ENCODE measurements at regions not wholly inside any gene's neighbourhood (a gene's known extent, or its start where the extent isn't known, plus 50 kb on each side); places are given as distances from the start of the nearest gene placed in this dataset.

DNA sequence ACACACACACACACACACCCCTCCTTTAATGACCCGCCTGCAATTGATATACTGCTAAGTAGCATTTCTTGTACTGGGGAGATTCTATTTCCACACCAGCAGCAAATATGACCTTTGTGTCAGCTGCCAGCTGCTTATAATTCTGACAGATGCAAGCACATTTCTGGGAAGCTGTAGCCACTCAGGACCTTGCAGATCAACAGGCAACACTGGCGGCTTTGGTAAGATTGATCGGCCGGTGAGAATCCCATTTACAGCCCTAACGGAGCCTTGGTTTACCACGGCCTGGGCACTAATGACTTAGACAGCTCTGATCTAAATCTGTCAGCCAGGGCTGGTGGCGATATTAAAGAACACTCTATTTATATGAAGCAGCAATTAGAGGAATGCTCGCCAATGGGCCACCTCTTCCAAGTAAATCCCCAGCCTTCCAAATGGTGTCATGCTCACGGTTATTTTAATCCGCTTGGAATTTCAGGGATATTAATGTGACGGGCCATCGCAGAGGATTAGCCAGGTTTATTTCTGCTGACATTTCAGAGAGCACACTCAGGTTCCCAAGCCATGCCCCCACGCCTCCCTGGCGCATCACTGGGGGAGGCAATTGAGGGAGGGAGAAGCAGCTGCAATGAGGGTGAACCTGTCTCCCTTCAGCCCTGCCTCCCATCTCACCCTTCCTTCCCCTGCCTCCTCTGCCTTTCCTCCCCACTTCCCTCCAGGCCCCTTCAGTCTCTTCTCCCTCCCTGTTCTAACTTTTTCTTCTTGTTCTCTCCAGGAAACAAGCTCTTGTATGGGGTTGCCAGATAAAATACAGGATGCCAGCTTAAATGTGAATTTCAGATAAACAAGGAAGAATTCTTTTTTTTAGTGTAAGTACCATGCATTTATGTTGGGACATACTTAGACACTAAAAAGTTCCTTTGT lies 287.0 kb downstream of the TLE3 start:
- no peak overlapping the region for H3K27ac ChIP-seq (ENCODE audit: insufficient read depth, low read length, poor library complexity, severe bottlenecking)

GRCh38 chr15:69812861-69813261 lies 284.9 kb downstream of the TLE3 start:
- Histone ChIP-seq H3K4me3 (ENCODE audit: insufficient read depth, low read depth, low read length, poor library complexity, severe bottlenecking) (no peak overlapping the region), H3K9me3 (ENCODE audit: control insufficient read depth, low read length) (no peaks in the 10 kb centered on the region), H3K27ac (ENCODE audit: insufficient read depth, low read length, poor library complexity, severe bottlenecking) (no peak overlapping the region), H3K4me1 (ENCODE audit: control insufficient read depth, insufficient read depth, low read length, poor library complexity, severe bottlenecking) (no peaks in the 10 kb centered on the region), H3K27me3 (replicated peaks; ENCODE audit: control insufficient read depth, insufficient read depth, low read length, poor library complexity, severe bottlenecking) (no peaks in the 10 kb centered on the region), H3K36me3 (ENCODE audit: control insufficient read depth, insufficient read depth, low read length) (no peaks in the 10 kb centered on the region)
- DNase-seq, result no peak

More for the DNA sequence above, 287.0 kb downstream of the TLE3 start:
- Histone ChIP-seq H3K4me3 (ENCODE audit: insufficient read depth, low read depth, low read length, poor library complexity, severe bottlenecking) (no peak overlapping the region), H3K27me3 (replicated peaks; ENCODE audit: control insufficient read depth, insufficient read depth, low read length, poor library complexity, severe bottlenecking) (no peaks in the 10 kb centered on the region), H3K4me1 (ENCODE audit: control insufficient read depth, insufficient read depth, low read length, poor library complexity, severe bottlenecking) (no peaks in the 10 kb centered on the region), H3K9me3 (ENCODE audit: control insufficient read depth, low read length) (no peaks in the 10 kb centered on the region), H3K36me3 (ENCODE audit: control insufficient read depth, insufficient read depth, low read length) (no peaks in the 10 kb centered on the region)
- no peak for DNase-seq

DNA sequence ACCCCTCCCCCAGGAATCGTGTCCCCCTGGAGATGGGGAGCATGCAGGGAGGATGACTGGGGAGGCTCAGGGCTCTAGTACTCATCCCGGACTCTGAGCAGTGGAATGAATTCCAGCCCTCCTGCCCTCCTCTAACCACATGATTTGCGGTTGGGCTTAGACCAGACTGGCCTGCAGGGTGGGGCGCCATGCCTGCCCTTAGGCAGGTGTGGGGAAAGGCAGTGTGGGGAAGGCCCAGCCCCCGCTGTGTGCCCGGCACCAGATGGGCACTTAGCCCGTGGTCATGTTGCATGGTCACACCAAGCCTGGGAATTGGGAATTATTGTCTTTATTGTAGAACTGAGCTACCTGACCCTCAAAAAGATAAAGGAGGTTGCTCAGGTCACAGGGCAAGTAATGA lies 283.8 kb downstream of the TLE3 start:
- Histone ChIP-seq H3K27ac (ENCODE audit: insufficient read depth, low read length, poor library complexity, severe bottlenecking) (no peak overlapping the region), H3K9me3 (ENCODE audit: control insufficient read depth, low read length) (no peaks in the 10 kb centered on the region), H3K4me3 (ENCODE audit: insufficient read depth, low read depth, low read length, poor library complexity, severe bottlenecking) (no peak overlapping the region), H3K27me3 (replicated peaks; ENCODE audit: control insufficient read depth, insufficient read depth, low read length, poor library complexity, severe bottlenecking) (no peaks in the 10 kb centered on the region), H3K4me1 (ENCODE audit: control insufficient read depth, insufficient read depth, low read length, poor library complexity, severe bottlenecking) (no peaks in the 10 kb centered on the region), H3K36me3 (ENCODE audit: control insufficient read depth, insufficient read depth, low read length) (no peaks in the 10 kb centered on the region)
- no peak for DNase-seq

- Histone ChIP-seq H3K27me3 (replicated peaks; ENCODE audit: control insufficient read depth, insufficient read depth, low read length, poor library complexity, severe bottlenecking) (no peaks in the 10 kb centered on the region), H3K4me1 (ENCODE audit: control insufficient read depth, insufficient read depth, low read length, poor library complexity, severe bottlenecking) (no peaks in the 10 kb centered on the region)
These were observed 282.8 kb downstream of the TLE3 start for GRCh38 chr15:69814932-69815331.

GRCh38 chr15:69815793-69816192 lies 281.9 kb downstream of the TLE3 start:
- no peaks in the 10 kb centered on the region for H3K4me1 ChIP-seq (ENCODE audit: control insufficient read depth, insufficient read depth, low read length, poor library complexity, severe bottlenecking)
- no peak overlapping the region for H3K4me3 ChIP-seq (ENCODE audit: insufficient read depth, low read depth, low read length, poor library complexity, severe bottlenecking)
- no peak overlapping the region for H3K27ac ChIP-seq (ENCODE audit: insufficient read depth, low read length, poor library complexity, severe bottlenecking)
- no peak for DNase-seq
- no peaks in the 10 kb centered on the region for H3K36me3 ChIP-seq (ENCODE audit: control insufficient read depth, insufficient read depth, low read length)
- H3K9me3 ChIP-seq (ENCODE audit: control insufficient read depth, low read length), result no peaks in the 10 kb centered on the region
- no peaks in the 10 kb centered on the region for H3K27me3 ChIP-seq (replicated peaks; ENCODE audit: control insufficient read depth, insufficient read depth, low read length, poor library complexity, severe bottlenecking)

More at GRCh38 chr15:69814932-69815331, 282.8 kb downstream of the TLE3 start:
- H3K4me3 ChIP-seq (ENCODE audit: insufficient read depth, low read depth, low read length, poor library complexity, severe bottlenecking), result no peak overlapping the region
- DNase-seq, result no peak
- H3K36me3 ChIP-seq (ENCODE audit: control insufficient read depth, insufficient read depth, low read length), result no peaks in the 10 kb centered on the region
- H3K27ac ChIP-seq (ENCODE audit: insufficient read depth, low read length, poor library complexity, severe bottlenecking), result no peak overlapping the region
- no peaks in the 10 kb centered on the region for H3K9me3 ChIP-seq (ENCODE audit: control insufficient read depth, low read length)

GRCh38 chr15:69816522-69816921 lies 281.2 kb downstream of the TLE3 start:
- H3K36me3 ChIP-seq (ENCODE audit: control insufficient read depth, insufficient read depth, low read length), result no peaks in the 10 kb centered on the region
- no peaks in the 10 kb centered on the region for H3K4me1 ChIP-seq (ENCODE audit: control insufficient read depth, insufficient read depth, low read length, poor library complexity, severe bottlenecking)
- no peak overlapping the region for H3K4me3 ChIP-seq (ENCODE audit: insufficient read depth, low read depth, low read length, poor library complexity, severe bottlenecking)
- no peak for DNase-seq
- no peak overlapping the region for H3K27ac ChIP-seq (ENCODE audit: insufficient read depth, low read length, poor library complexity, severe bottlenecking)
- H3K9me3 ChIP-seq (ENCODE audit: control insufficient read depth, low read length), result no peaks in the 10 kb centered on the region
- no peaks in the 10 kb centered on the region for H3K27me3 ChIP-seq (replicated peaks; ENCODE audit: control insufficient read depth, insufficient read depth, low read length, poor library complexity, severe bottlenecking)

GRCh38 chr15:69818529-69818928 lies 279.2 kb downstream of the TLE3 start:
- DNase-seq, result no peak
- Histone ChIP-seq H3K27me3 (replicated peaks; ENCODE audit: control insufficient read depth, insufficient read depth, low read length, poor library complexity, severe bottlenecking) (no peaks in the 10 kb centered on the region), H3K36me3 (ENCODE audit: control insufficient read depth, insufficient read depth, low read length) (no peaks in the 10 kb centered on the region), H3K4me1 (ENCODE audit: control insufficient read depth, insufficient read depth, low read length, poor library complexity, severe bottlenecking) (no peaks in the 10 kb centered on the region), H3K9me3 (ENCODE audit: control insufficient read depth, low read length) (no peaks in the 10 kb centered on the region), H3K27ac (ENCODE audit: insufficient read depth, low read length, poor library complexity, severe bottlenecking) (no peak overlapping the region), H3K4me3 (ENCODE audit: insufficient read depth, low read depth, low read length, poor library complexity, severe bottlenecking) (no peak overlapping the region)

DNA sequence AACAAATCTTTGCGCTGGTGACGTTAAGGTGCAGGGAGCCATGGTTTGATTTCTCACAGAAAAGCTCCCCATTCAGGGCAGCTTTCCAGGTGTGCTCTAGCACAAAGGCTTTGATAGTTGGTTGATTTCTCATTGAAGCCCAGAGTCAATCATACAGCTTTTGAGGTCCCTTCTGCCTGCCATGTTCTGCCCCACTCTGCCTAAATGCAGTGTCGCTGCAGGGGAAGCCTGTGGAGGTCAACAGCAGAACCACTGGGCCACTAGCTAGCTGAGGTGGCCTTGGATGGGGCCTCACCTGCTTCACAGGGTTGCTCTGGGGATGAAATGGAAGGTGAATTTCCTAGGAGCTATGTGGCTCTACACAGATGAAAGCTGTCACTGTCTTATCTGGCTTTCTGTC lies 278.3 kb downstream of the TLE3 start:
- no peaks in the 10 kb centered on the region for H3K27me3 ChIP-seq (replicated peaks; ENCODE audit: control insufficient read depth, insufficient read depth, low read length, poor library complexity, severe bottlenecking)

DNA sequence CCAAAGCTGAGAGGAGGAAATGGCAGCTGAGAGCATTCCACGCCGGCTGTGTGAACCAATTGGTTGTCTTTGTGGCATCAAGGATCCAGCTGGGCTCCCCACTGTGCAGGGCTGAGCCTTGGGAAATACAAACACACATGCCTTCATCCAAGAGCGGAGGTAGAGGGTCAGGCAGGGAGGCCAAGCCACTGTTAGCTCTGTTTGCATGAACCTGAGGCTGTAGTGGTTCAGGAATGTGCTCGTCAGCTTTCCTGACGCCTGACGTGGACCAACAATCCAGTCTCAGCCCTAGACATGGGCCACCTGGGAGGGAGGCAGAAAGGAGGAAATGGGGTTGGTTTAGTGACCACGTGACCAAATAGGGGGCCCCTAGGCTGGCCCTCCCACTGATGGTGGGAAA lies 276.9 kb downstream of the TLE3 start:
- H3K27ac ChIP-seq (ENCODE audit: insufficient read depth, low read length, poor library complexity, severe bottlenecking), result no peak overlapping the region
- no peak overlapping the region for H3K4me3 ChIP-seq (ENCODE audit: insufficient read depth, low read depth, low read length, poor library complexity, severe bottlenecking)
- DNase-seq, result no peak
- H3K27me3 ChIP-seq (replicated peaks; ENCODE audit: control insufficient read depth, insufficient read depth, low read length, poor library complexity, severe bottlenecking), result no peaks in the 10 kb centered on the region
- no peaks in the 10 kb centered on the region for H3K9me3 ChIP-seq (ENCODE audit: control insufficient read depth, low read length)
- H3K4me1 ChIP-seq (ENCODE audit: control insufficient read depth, insufficient read depth, low read length, poor library complexity, severe bottlenecking), result no peaks in the 10 kb centered on the region
- no peaks in the 10 kb centered on the region for H3K36me3 ChIP-seq (ENCODE audit: control insufficient read depth, insufficient read depth, low read length)

More for the DNA sequence above, 278.3 kb downstream of the TLE3 start:
- H3K9me3 ChIP-seq (ENCODE audit: control insufficient read depth, low read length), result no peaks in the 10 kb centered on the region
- H3K27ac ChIP-seq (ENCODE audit: insufficient read depth, low read length, poor library complexity, severe bottlenecking), result no peak overlapping the region
- H3K36me3 ChIP-seq (ENCODE audit: control insufficient read depth, insufficient read depth, low read length), result no peaks in the 10 kb centered on the region
- H3K4me3 ChIP-seq (ENCODE audit: insufficient read depth, low read depth, low read length, poor library complexity, severe bottlenecking), result no peak overlapping the region
- no peak for DNase-seq
- H3K4me1 ChIP-seq (ENCODE audit: control insufficient read depth, insufficient read depth, low read length, poor library complexity, severe bottlenecking), result no peaks in the 10 kb centered on the region

- Histone ChIP-seq H3K9me3 (ENCODE audit: control insufficient read depth, low read length) (no peaks in the 10 kb centered on the region), H3K4me3 (ENCODE audit: insufficient read depth, low read depth, low read length, poor library complexity, severe bottlenecking) (no peak overlapping the region), H3K27ac (ENCODE audit: insufficient read depth, low read length, poor library complexity, severe bottlenecking) (no peak overlapping the region), H3K27me3 (replicated peaks; ENCODE audit: control insufficient read depth, insufficient read depth, low read length, poor library complexity, severe bottlenecking) (no peaks in the 10 kb centered on the region), H3K36me3 (ENCODE audit: control insufficient read depth, insufficient read depth, low read length) (no peaks in the 10 kb centered on the region), H3K4me1 (ENCODE audit: control insufficient read depth, insufficient read depth, low read length, poor library complexity, severe bottlenecking) (no peaks in the 10 kb centered on the region)
- no peak for DNase-seq
These were observed 274.4 kb downstream of the TLE3 start for GRCh38 chr15:69823223-69823907.
